BE2C (cell line): ENCODE measurements at regions not wholly inside any gene's neighbourhood (a gene's known extent, or its start where the extent isn't known, plus 50 kb on each side); places are given as distances from the start of the nearest gene placed in this dataset.

Experiments used
- DNase-seq: peaks from one replicate; pipeline ENCODE4 v3.0.0-alpha.2; 2020
- H3K27me3 ChIP-seq: fragments of 250-450 bp; sonication (Bioruptor Pico); 2 replicates; pipeline ENCODE4 v1.5.1; 2020; ENCODE audit warnings: mild to moderate bottlenecking
- H3K36me3 ChIP-seq: fragments of 250-450 bp; sonication (Bioruptor Pico); 2 replicates; pipeline ENCODE4 v1.5.1; 2020; ENCODE audit warnings: mild to moderate bottlenecking
- H3K4me1 ChIP-seq: fragments of 250-450 bp; sonication (Bioruptor Pico); 2 replicates; pipeline ENCODE4 v1.5.1; 2020
- H3K4me3 ChIP-seq: 2 replicates; pipeline ENCODE4 v1.5.1; 2011; ENCODE audit warnings: low read depth, low read length
- H3K9me3 ChIP-seq: fragments of 250-450 bp; sonication (Bioruptor Pico); 2 replicates; pipeline ENCODE4 v1.5.1; 2020
- CTCF ChIP-seq: IDR thresholded peaks from 2 replicates; pipeline ENCODE4 v1.5.1; 2012; ENCODE audit warnings: mild to moderate bottlenecking, low read depth, low read length

- no peak for DNase-seq
- Histone ChIP-seq H3K36me3 (no peaks in the 10 kb centered on the region), H3K4me1 (no peaks in the 10 kb centered on the region), H3K27me3 (no peaks in the 10 kb centered on the region), H3K9me3 (no peaks in the 10 kb centered on the region), H3K4me3 (no peak overlapping the region)
- TF ChIP-seq CTCF, result no peak
Measured at GRCh38 chr4:156419080-156419685, 465.5 kb upstream of the CTSO start.

DNA sequence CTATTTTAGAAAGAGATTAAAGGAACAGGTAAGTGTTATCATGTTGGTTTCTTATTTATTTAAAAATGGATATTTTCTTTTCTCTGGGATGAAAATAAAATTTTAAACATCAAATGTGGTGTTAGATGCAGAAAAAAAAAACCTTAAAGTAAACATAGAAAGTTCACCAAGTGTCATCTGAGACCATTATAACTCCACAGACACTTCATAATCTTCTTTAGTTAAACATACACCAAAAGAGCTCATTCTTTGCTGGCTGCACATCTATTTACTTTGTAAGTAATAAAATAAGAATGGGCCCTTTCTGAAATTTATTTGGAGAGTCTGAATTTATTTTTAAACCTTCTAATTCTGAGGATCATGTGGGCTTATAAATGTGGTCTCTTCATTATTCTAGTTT lies 460.7 kb upstream of the CTSO start:
- no peak for DNase-seq
- Histone ChIP-seq H3K4me3 (no peak overlapping the region), H3K36me3 (no peaks in the 10 kb centered on the region), H3K4me1 (no peaks in the 10 kb centered on the region), H3K27me3 (no peaks in the 10 kb centered on the region), H3K9me3 (no peaks in the 10 kb centered on the region)
- no peak for TF ChIP-seq CTCF

DNA sequence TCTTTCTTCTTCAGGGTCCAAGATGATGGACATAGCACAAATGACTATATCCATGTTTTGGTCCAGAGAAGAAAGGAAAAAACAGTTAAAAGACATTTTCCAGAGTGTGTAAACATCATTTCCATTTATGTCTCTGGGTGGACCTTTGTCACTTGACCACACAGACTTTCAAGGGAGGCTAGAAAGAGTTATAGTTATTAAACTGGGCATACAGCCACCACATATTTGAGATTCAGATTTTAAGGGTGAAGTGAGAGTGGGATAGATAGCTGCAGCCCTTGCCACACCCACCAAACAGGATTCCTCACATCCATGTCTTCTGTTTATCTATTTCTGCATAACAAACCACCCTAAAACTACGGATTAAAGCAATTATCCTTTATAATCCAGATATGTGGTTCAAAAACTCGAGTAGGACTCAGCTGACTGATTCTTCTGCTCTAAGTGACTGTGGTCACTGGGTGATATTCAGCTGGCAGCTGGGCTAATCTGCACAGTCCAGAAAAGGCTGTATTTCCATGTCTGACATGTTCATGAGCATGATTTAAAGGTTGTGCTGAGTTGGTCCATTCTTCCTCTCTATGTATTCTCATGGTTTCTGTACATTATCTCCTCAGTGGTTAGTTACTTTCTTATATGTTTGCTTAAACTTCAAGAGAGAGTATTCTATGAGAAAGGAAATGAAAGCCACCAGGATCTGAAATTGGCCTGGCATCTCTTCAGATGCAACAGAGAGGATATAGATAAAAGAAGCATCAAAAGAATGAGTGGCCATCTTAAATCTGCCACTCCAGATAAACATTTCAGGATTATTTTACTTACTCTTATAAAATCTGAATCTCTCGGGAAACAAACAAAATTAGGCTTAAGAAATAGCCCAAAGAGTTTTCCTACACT lies 459.8 kb upstream of the CTSO start:
- no peak for DNase-seq
- Histone ChIP-seq H3K27me3 (no peaks in the 10 kb centered on the region), H3K4me3 (no peak overlapping the region), H3K9me3 (no peaks in the 10 kb centered on the region), H3K36me3 (no peaks in the 10 kb centered on the region), H3K4me1 (no peaks in the 10 kb centered on the region)
- no peak for TF ChIP-seq CTCF

DNA sequence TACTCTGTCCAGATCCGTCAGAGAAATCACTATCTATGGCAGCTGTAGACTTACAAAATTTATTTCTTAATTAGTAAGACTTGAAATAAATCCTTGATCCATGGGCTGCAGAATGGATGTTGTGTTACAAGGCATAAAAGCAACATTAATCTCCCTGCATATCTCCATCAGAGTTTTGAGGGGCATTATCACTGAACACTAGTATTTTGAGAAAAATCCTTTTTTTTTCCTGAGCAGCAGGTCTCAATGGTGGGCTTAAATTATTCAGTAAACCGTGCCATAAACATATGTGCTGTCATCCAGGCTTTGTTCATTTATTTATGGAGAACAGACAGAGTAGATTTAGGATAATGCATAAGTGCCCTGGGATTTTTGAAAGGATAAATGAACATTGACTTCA lies 457.9 kb upstream of the CTSO start:
- no peaks in the 10 kb centered on the region for H3K9me3 ChIP-seq
- no peaks in the 10 kb centered on the region for H3K27me3 ChIP-seq
- no peak for DNase-seq
- H3K36me3 ChIP-seq, result no peaks in the 10 kb centered on the region
- TF ChIP-seq CTCF, result no peak
- H3K4me3 ChIP-seq, result no peak overlapping the region
- H3K4me1 ChIP-seq, result no peaks in the 10 kb centered on the region

DNA sequence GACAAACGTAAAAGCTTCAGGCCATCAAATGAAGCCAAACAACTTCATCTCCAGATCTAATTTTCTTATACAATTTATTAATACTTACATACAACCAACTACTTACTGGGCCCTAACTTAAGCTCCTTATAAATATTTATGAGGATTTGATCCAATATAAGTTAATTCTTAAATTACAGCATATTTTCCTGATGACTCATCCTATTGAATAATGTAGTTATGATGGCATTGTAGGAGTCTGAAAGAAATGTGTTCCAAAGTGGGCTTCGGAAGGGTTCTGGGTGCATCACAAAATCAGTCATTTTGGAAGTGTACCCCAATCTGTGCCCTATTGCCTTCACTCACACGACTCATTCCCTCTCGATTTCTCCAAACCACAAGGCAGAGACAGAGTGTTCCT lies 455.1 kb upstream of the CTSO start:
- no peak for DNase-seq
- TF ChIP-seq CTCF, result no peak
- H3K4me3 ChIP-seq, result no peak overlapping the region
- no peaks in the 10 kb centered on the region for H3K9me3 ChIP-seq
- H3K27me3 ChIP-seq, result no peaks in the 10 kb centered on the region
- no peaks in the 10 kb centered on the region for H3K36me3 ChIP-seq
- H3K4me1 ChIP-seq, result no peaks in the 10 kb centered on the region

DNA sequence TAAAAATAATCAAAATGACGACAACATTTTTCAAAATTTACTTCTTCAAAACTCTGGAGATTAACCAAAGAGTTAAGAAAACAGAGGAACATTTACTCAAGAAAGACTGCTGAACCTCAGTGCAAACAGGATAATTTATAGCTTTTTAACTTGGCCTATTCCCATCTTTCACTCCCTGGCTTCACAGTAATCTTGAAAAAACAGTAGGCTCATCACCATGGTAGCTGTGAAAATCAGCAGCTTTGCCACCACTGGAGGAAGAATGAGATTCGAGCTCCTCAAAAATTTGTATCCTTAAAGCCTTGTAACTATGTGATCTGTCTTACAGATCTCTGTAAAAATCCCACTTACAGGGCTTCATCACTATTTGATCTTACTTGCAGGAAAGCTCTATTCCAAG lies 447.7 kb upstream of the CTSO start:
- Histone ChIP-seq H3K36me3 (no peaks in the 10 kb centered on the region), H3K9me3 (no peaks in the 10 kb centered on the region)
- no peak for DNase-seq

More for the DNA sequence above, 447.7 kb upstream of the CTSO start:
- TF ChIP-seq CTCF, result no peak
- no peaks in the 10 kb centered on the region for H3K4me1 ChIP-seq
- H3K27me3 ChIP-seq, result no peaks in the 10 kb centered on the region
- no peak overlapping the region for H3K4me3 ChIP-seq
